ENCODE measurements at regions not wholly inside any gene's neighbourhood (a gene's known extent, or its start where the extent isn't known, plus 50 kb on each side); places are given as distances from the start of the nearest gene placed in this dataset.
"Not testable (repeated sequence)": the region's sequence is repeated elsewhere in the genome, so short reads cannot be mapped to it uniquely, and the experiment has no call there.

DNA sequence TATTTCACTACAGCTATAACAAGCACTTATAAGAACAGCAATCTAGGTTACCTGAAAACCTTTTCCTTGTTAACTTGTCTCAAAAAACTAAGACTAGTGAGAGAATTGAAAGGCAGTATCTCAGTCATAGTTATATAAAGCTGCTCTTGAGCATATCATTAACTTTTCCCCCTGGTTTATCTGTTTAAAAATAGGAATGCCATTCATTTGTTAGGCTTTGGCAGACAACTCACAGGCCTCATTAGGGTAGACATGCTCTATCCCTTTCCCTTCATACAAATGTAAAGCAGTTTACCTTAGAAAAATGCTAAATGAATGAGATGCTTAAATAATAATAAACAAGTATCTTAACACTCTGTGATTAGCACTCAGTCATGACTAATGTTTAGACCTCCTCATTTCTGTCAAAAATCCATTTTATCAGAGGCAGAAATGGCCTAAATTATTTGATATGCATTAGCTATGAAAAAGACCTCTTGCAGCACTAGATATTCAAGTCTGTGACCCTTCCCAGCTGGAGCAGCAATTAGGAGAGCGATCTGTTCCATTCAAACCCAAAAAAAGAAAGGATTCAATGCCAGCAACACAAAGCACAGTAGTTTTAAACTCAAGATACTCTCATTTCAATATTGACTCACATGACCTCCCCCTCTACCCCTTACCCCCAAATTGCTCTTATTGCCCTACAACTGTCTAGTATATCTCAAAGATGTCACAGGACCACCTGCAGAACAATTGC lies 1578.8 kb upstream of the WWC1 start:
- Histone ChIP-seq H3K27ac (no peak overlapping the region), H3K9me3 (ENCODE audit: low read depth, low read length) (no peaks in the 10 kb centered on the region), H3K9ac (ENCODE audit: insufficient read length) (no peak overlapping the region), H3K36me3 (ENCODE audit: insufficient read depth, low read length) (no peaks in the 10 kb centered on the region), H3K4me3 (no peak overlapping the region)
- no peak for DNase-seq (ENCODE audit: low read depth, low spot score)
- TF ChIP-seq FOXP2 (optimal IDR thresholded peaks at IDR 0.05; ENCODE audit: control extremely low read depth, extremely low read length, insufficient read depth) (no peak), POLR2AphosphoS5 (IDR thresholded peaks at IDR 0.05; ENCODE audit: borderline replicate concordance, low read depth, low read length) (no peak), EZH2 (IDR thresholded peaks at IDR 0.05) (no peak)

DNA sequence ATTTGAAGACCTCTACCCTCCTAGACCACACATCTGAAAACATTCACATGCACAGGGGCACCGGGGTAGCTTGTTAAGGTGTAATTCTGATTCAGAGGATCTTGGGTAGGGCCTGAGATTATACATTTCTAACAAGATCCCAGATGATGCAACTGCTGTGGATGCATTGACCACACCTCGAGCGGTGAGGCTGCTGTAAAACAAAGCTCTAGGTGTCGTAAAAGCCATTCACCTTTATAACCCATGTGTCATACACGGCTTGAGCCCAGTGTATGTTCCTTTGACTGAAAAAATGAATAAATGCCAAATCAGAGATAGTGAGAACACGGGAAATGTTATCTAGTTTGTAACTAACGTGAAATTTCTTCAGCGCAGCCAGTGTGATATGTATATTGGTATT lies 1578.2 kb upstream of the WWC1 start:
- DNase-seq (ENCODE audit: low read depth, low spot score): no peak
- no peak overlapping the region for H3K27ac ChIP-seq
- TF ChIP-seq FOXP2 (optimal IDR thresholded peaks at IDR 0.05; ENCODE audit: control extremely low read depth, extremely low read length, insufficient read depth): no peak
- TF ChIP-seq POLR2AphosphoS5 (IDR thresholded peaks at IDR 0.05; ENCODE audit: borderline replicate concordance, low read depth, low read length): no peak
- TF ChIP-seq EZH2 (IDR thresholded peaks at IDR 0.05): no peak
- no peaks in the 10 kb centered on the region for H3K36me3 ChIP-seq (ENCODE audit: insufficient read depth, low read length)
- H3K4me3 ChIP-seq: no peak overlapping the region
- H3K9ac ChIP-seq (ENCODE audit: insufficient read length): no peak overlapping the region
- H3K9me3 ChIP-seq (ENCODE audit: low read depth, low read length): no peaks in the 10 kb centered on the region

DNA sequence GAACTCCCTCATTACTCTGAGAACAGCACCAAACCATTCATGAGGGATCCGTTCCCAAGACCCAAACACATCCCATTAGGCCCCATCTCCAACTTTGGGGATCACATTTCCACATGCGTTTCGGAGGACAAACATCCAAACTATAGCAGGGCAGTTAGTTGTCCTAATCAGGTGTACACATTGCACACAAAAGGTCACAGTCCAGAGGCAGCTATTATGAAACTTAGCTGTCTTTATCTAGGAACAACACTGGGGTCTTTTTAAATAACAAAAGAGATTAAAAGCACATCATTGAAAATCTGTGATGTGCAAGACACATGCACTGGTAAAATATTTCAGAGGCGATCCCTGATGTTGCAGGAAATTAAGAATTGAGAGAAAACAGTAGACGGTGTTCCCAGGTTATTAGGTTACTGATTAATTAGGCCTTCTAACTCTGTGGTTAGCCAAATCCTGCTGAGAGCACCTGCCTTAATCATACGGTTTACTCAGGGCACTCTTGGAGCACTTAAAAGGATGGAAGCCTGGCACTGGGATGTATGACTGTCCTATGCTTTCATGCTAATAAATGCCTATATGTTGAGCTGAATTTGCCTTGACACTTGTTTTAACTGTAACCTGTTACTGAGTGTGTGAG lies 1574.5 kb upstream of the WWC1 start:
- DNase-seq (ENCODE audit: low read depth, low spot score): no peak
- Histone ChIP-seq H3K27ac (no peak overlapping the region), H3K36me3 (ENCODE audit: insufficient read depth, low read length) (no peaks in the 10 kb centered on the region), H3K4me3 (no peak overlapping the region), H3K9ac (ENCODE audit: insufficient read length) (no peak overlapping the region), H3K9me3 (ENCODE audit: low read depth, low read length) (no peaks in the 10 kb centered on the region)
- no peak for TF ChIP-seq EZH2 (IDR thresholded peaks at IDR 0.05)
- TF ChIP-seq POLR2AphosphoS5 (IDR thresholded peaks at IDR 0.05; ENCODE audit: borderline replicate concordance, low read depth, low read length): no peak
- TF ChIP-seq FOXP2 (optimal IDR thresholded peaks at IDR 0.05; ENCODE audit: control extremely low read depth, extremely low read length, insufficient read depth): no peak

DNA sequence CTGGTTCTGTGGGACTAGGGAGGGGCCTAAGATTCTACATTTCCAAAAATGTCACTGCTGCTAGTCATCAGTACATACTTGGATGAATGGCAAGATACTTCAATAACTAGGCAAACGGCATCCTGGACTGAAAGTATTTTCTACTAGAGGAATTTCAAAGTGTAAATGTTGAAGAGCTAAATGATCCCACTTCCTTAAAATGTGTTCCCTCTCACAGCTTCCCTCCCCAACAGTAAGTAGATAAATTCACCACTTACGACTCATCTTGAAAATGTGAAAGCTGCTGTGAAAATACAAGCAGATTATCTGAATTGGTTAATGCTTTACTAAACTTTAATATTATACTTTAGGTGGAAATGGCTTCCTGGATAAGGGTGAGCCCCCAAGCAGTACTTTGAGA lies 1571.5 kb upstream of the WWC1 start:
- no peak for TF ChIP-seq FOXP2 (optimal IDR thresholded peaks at IDR 0.05; ENCODE audit: control extremely low read depth, extremely low read length, insufficient read depth)
- TF ChIP-seq POLR2AphosphoS5 (IDR thresholded peaks at IDR 0.05; ENCODE audit: borderline replicate concordance, low read depth, low read length): no peak
- TF ChIP-seq EZH2 (IDR thresholded peaks at IDR 0.05): no peak
- Histone ChIP-seq H3K36me3 (ENCODE audit: insufficient read depth, low read length) (no peaks in the 10 kb centered on the region), H3K4me3 (no peak overlapping the region), H3K27ac (no peak overlapping the region), H3K9me3 (ENCODE audit: low read depth, low read length) (no peaks in the 10 kb centered on the region), H3K9ac (ENCODE audit: insufficient read length) (no peak overlapping the region)
- DNase-seq (ENCODE audit: low read depth, low spot score): no peak

DNA sequence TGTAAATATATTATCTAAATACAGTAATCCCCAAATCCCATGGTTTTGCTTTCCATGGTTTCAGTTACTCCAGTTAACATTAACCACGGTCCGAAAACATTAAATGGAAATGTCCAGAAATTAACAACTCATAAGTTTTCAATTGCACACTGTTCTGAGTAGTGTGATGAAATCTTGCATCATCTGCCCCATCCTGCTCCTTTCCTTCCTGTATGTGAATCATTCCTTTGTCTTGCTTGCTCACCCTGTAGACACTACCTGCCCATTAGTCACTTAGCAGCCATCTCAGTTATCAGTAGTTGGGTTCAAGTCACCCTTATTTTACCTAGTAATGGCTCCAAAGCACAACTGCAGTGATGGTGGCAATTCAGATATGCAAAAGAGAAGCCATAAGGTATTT lies 1568.5 kb upstream of the WWC1 start:
- Histone ChIP-seq H3K9ac (ENCODE audit: insufficient read length) (no peak overlapping the region), H3K27ac (no peak overlapping the region)

DNA sequence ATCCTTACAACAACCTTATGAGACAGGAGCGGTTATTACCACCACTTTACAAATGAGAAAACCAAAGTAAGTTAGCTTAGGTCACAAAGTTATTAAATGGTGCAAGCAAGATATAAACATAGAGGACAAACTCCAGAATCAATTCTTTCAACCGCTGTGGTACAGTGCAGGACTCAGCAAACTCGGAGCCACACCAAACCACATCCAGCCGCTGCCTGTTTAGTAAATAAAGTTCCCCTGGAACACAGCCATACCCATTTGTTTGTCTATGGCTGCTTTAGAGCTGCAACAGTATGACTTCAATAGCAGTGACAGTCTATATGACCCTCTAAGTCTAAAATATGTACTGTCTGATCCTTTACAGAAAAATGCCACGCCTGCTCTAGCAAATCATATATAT lies 1567.2 kb upstream of the WWC1 start:
- no peaks in the 10 kb centered on the region for H3K9me3 ChIP-seq (ENCODE audit: low read depth, low read length)
- H3K27ac ChIP-seq: no peak overlapping the region
- no peak overlapping the region for H3K9ac ChIP-seq (ENCODE audit: insufficient read length)
- no peak for DNase-seq (ENCODE audit: low read depth, low spot score)
- no peaks in the 10 kb centered on the region for H3K36me3 ChIP-seq (ENCODE audit: insufficient read depth, low read length)
- no peak for TF ChIP-seq EZH2 (IDR thresholded peaks at IDR 0.05)
- TF ChIP-seq FOXP2 (optimal IDR thresholded peaks at IDR 0.05; ENCODE audit: control extremely low read depth, extremely low read length, insufficient read depth): no peak
- no peak for TF ChIP-seq POLR2AphosphoS5 (IDR thresholded peaks at IDR 0.05; ENCODE audit: borderline replicate concordance, low read depth, low read length)
- H3K4me3 ChIP-seq: no peak overlapping the region

More for the DNA sequence above, 1568.5 kb upstream of the WWC1 start:
- Histone ChIP-seq H3K4me3 (no peak overlapping the region), H3K9me3 (ENCODE audit: low read depth, low read length) (no peaks in the 10 kb centered on the region), H3K36me3 (ENCODE audit: insufficient read depth, low read length) (no peaks in the 10 kb centered on the region)
- no peak for TF ChIP-seq EZH2 (IDR thresholded peaks at IDR 0.05)
- TF ChIP-seq FOXP2 (optimal IDR thresholded peaks at IDR 0.05; ENCODE audit: control extremely low read depth, extremely low read length, insufficient read depth): no peak
- no peak for TF ChIP-seq POLR2AphosphoS5 (IDR thresholded peaks at IDR 0.05; ENCODE audit: borderline replicate concordance, low read depth, low read length)
- DNase-seq (ENCODE audit: low read depth, low spot score): no peak

DNA sequence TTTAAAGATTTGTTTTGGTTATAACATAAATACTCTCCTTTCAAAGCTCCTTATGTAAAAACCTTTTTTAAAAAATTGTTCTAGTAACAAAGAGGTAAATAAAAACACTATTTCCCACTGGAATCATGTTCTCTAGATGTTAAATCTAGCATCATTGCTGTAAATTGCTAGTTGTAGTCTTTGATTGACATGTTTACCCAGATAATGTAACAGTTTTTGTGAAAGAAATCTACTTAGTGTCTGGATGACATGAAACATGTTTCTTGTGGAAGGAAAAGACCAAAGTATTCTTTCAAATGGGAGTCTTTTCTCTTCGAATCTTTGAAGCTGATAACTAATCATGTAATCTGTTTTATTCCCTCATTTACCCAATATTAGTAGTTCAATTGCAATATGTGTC lies 1565.9 kb upstream of the WWC1 start:
- Histone ChIP-seq H3K9me3 (ENCODE audit: low read depth, low read length) (no peaks in the 10 kb centered on the region), H3K9ac (ENCODE audit: insufficient read length) (no peak overlapping the region), H3K27ac (no peak overlapping the region), H3K4me3 (no peak overlapping the region), H3K36me3 (ENCODE audit: insufficient read depth, low read length) (no peaks in the 10 kb centered on the region)
- TF ChIP-seq EZH2 (IDR thresholded peaks at IDR 0.05): no peak
- TF ChIP-seq FOXP2 (optimal IDR thresholded peaks at IDR 0.05; ENCODE audit: control extremely low read depth, extremely low read length, insufficient read depth): no peak
- TF ChIP-seq POLR2AphosphoS5 (IDR thresholded peaks at IDR 0.05; ENCODE audit: borderline replicate concordance, low read depth, low read length): no peak
- DNase-seq (ENCODE audit: low read depth, low spot score): no peak

DNA sequence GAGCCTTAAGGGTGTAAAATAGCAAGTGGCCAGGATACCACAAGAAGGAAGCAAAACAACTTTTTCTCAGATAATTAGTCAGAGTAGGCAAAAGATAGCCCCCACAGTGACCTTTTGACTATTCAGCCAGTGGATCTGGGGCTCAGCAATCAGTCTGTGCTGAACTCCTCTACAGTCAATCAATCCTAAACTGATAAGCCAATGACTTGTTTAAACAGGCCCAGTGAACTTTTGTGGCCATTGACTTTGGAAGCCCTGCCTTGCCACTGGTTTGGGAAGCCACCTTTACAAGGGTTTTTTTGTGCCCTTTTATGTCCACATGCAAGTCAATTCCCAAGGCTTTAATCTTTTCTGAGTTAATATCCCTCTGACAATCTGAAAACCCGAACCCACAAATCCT lies 1565.0 kb upstream of the WWC1 start:
- Histone ChIP-seq H3K9me3 (ENCODE audit: low read depth, low read length) (no peaks in the 10 kb centered on the region), H3K4me3 (no peak overlapping the region), H3K9ac (ENCODE audit: insufficient read length) (no peak overlapping the region), H3K27ac (no peak overlapping the region), H3K36me3 (ENCODE audit: insufficient read depth, low read length) (no peaks in the 10 kb centered on the region)
- TF ChIP-seq POLR2AphosphoS5 (IDR thresholded peaks at IDR 0.05; ENCODE audit: borderline replicate concordance, low read depth, low read length): no peak
- no peak for TF ChIP-seq EZH2 (IDR thresholded peaks at IDR 0.05)
- no peak for TF ChIP-seq FOXP2 (optimal IDR thresholded peaks at IDR 0.05; ENCODE audit: control extremely low read depth, extremely low read length, insufficient read depth)
- DNase-seq (ENCODE audit: low read depth, low spot score): no peak

DNA sequence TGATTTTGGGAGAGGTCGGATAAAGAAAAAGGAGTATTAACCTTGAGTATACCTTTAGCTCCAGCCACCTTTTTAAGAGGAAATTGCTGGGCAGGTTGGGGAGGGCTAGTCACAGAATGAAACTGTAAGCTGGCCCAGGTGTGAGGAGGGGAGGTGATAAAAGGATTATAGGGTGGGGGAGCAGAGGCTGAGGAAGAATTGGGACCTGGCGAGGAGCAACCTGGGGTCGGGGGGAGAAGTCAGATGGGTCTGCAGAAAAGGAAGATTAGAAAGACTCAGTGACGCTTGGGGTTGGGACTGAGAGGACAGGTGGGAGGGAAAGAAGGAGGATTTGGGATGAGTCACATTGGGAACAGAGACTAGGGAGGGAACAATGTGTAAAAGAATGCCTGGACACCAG lies 1548.5 kb upstream of the WWC1 start:
- H3K4me3 ChIP-seq; H3K9ac ChIP-seq (ENCODE audit: insufficient read length); H3K36me3 ChIP-seq (ENCODE audit: insufficient read depth, low read length); DNase-seq (ENCODE audit: low read depth, low spot score); H3K27ac ChIP-seq; H3K9me3 ChIP-seq (ENCODE audit: low read depth, low read length): not testable (repeated sequence)
